ENCODE measurements at regions not wholly inside any gene's neighbourhood (a gene's known extent, or its start where the extent isn't known, plus 50 kb on each side); places are given as distances from the start of the nearest gene placed in this dataset.
"Not testable (repeated sequence)": the region's sequence is repeated elsewhere in the genome, so short reads cannot be mapped to it uniquely, and the experiment has no call there.

GRCh38 chr12:41988715-41989114 is 156.0 kb downstream of the GXYLT1 start:
- in situ Hi-C loops (cut with MboI; ENCODE audit: low sequenced_read_pairs, unreplicated experiment), result no loop called here
- TF ChIP-seq CTCF (IDR thresholded peaks at IDR 0.05; ENCODE audit: borderline replicate concordance, control extremely low read depth, extremely low read depth, insufficient read depth, missing control alignments), result no peak
- DNase-seq (ENCODE audit: low spot score), result no peak

- DNase-seq (ENCODE audit: low spot score), result not testable (repeated sequence)
These were observed 158.2 kb downstream of the GXYLT1 start for GRCh38 chr12:41986513-41986912.

GRCh38 chr12:41983856-41984255 is 160.8 kb downstream of the GXYLT1 start:
- in situ Hi-C loops (cut with MboI; ENCODE audit: low sequenced_read_pairs, unreplicated experiment), result no loop called here
- no peak for DNase-seq (ENCODE audit: low spot score)
- TF ChIP-seq CTCF (IDR thresholded peaks at IDR 0.05; ENCODE audit: borderline replicate concordance, control extremely low read depth, extremely low read depth, insufficient read depth, missing control alignments), result no peak

More at GRCh38 chr12:41986513-41986912, 158.2 kb downstream of the GXYLT1 start:
- in situ Hi-C loops (cut with MboI; ENCODE audit: low sequenced_read_pairs, unreplicated experiment), result not testable (repeated sequence)

GRCh38 chr12:41983394-41983793 is 161.3 kb downstream of the GXYLT1 start:
- in situ Hi-C loops (cut with MboI; ENCODE audit: low sequenced_read_pairs, unreplicated experiment), result no loop called here
- TF ChIP-seq CTCF (IDR thresholded peaks at IDR 0.05; ENCODE audit: borderline replicate concordance, control extremely low read depth, extremely low read depth, insufficient read depth, missing control alignments), result no peak

GRCh38 chr12:41981758-41982157 is 162.9 kb downstream of the GXYLT1 start:
- in situ Hi-C loops (cut with MboI; ENCODE audit: low sequenced_read_pairs, unreplicated experiment), result no loop called here
- TF ChIP-seq CTCF (IDR thresholded peaks at IDR 0.05; ENCODE audit: borderline replicate concordance, control extremely low read depth, extremely low read depth, insufficient read depth, missing control alignments), result no peak
- no peak for DNase-seq (ENCODE audit: low spot score)

More at GRCh38 chr12:41983394-41983793, 161.3 kb downstream of the GXYLT1 start:
- DNase-seq (ENCODE audit: low spot score), result no peak

- in situ Hi-C loops (cut with MboI; ENCODE audit: low sequenced_read_pairs, unreplicated experiment), result no loop called here
- no peak for DNase-seq (ENCODE audit: low spot score)
- no peak for TF ChIP-seq CTCF (IDR thresholded peaks at IDR 0.05; ENCODE audit: borderline replicate concordance, control extremely low read depth, extremely low read depth, insufficient read depth, missing control alignments)
These were observed 163.7 kb downstream of the GXYLT1 start for GRCh38 chr12:41981013-41981412.

- TF ChIP-seq CTCF (IDR thresholded peaks at IDR 0.05; ENCODE audit: borderline replicate concordance, control extremely low read depth, extremely low read depth, insufficient read depth, missing control alignments), result no peak
- no peak for DNase-seq (ENCODE audit: low spot score)
- in situ Hi-C loops (cut with MboI; ENCODE audit: low sequenced_read_pairs, unreplicated experiment), result no loop called here
These were observed 164.3 kb downstream of the GXYLT1 start for GRCh38 chr12:41980390-41980789.

Measured in GM13976 (cell line).